HepG2 (cell line): ENCODE measurements at regions not wholly inside any gene's neighbourhood (a gene's known extent, or its start where the extent isn't known, plus 50 kb on each side); places are given as distances from the start of the nearest gene placed in this dataset.

Experiments
- BATF2 ChIP-seq: sonication (generic); formaldehyde crosslinking; IDR thresholded peaks from 2 replicates; pipeline ENCODE4 v1.8.0; 2022; ENCODE audit warnings: mild to moderate bottlenecking, missing genetic modification reagents, moderate library complexity
- BHLHE40 ChIP-seq: IDR thresholded peaks from 2 replicates; pipeline ENCODE4 v1.6.1; 2011; ENCODE audit warnings: low read length, improper control_type of control experiment
- MAFF ChIP-seq: IDR thresholded peaks from 2 replicates; pipeline ENCODE4 v1.6.1; 2011; ENCODE audit warnings: low read depth, low read length, improper control_type of control experiment
- MBD4 ChIP-seq: IDR thresholded peaks from 2 replicates; pipeline ENCODE4 v1.6.1; 2012; ENCODE audit warnings: low read length, inconsistent platforms, borderline replicate concordance
- PCBP1 ChIP-seq: fragments of 200-400 bp; formaldehyde crosslinking; IDR thresholded peaks from 2 replicates; pipeline ENCODE4 v1.6.1; 2017; ENCODE audit warnings: mild to moderate bottlenecking, low read depth, low read length, borderline replicate concordance
- POGZ ChIP-seq: sonication (generic); formaldehyde crosslinking; IDR thresholded peaks from 2 replicates; pipeline ENCODE4 v1.4.0; 2020; ENCODE audit warnings: mild to moderate bottlenecking, missing genetic modification reagents
- ZFAT ChIP-seq: sonication (generic); formaldehyde crosslinking; conservative IDR thresholded peaks from 2 replicates; pipeline ENCODE4 v1.8.1; 2023; ENCODE audit warnings: missing genetic modification reagents, inconsistent platforms
- ZNF326 ChIP-seq: sonication (generic); formaldehyde crosslinking; IDR thresholded peaks from 2 replicates; pipeline ENCODE4 v1.4.0; 2020; ENCODE audit warnings: missing genetic modification reagents, borderline replicate concordance
- ZNF414 ChIP-seq: sonication (generic); formaldehyde crosslinking; IDR thresholded peaks from 2 replicates; pipeline ENCODE4 v1.5.0; 2020; ENCODE audit warnings: missing genetic modification reagents
- ZNF775 ChIP-seq: sonication (generic); formaldehyde crosslinking; IDR thresholded peaks from 2 replicates; pipeline ENCODE4 v1.4.0; 2020; ENCODE audit warnings: missing genetic modification reagents, mild to moderate bottlenecking, moderate library complexity, borderline replicate concordance
- ZNF790 ChIP-seq: sonication (generic); formaldehyde crosslinking; IDR thresholded peaks from 2 replicates; pipeline ENCODE4 v1.8.0; 2022; ENCODE audit warnings: missing genetic modification reagents, mild to moderate bottlenecking, borderline replicate concordance
- TF ChIP-seq, protein P1 (sequence below): sonication (generic); formaldehyde crosslinking; IDR thresholded peaks from 2 replicates; pipeline ENCODE4 v1.5.0; 2020; ENCODE audit warnings: mild to moderate bottlenecking, missing genetic modification reagents
- TF ChIP-seq, protein P2 (sequence below): sonication (generic); formaldehyde crosslinking; conservative IDR thresholded peaks from 2 replicates; pipeline ENCODE4 v1.5.0; 2020; ENCODE audit warnings: missing genetic modification reagents
- TF ChIP-seq, protein P3 (sequence below): sonication (generic); formaldehyde crosslinking; IDR thresholded peaks from 2 replicates; pipeline ENCODE4 v1.4.0; 2020; ENCODE audit warnings: mild to moderate bottlenecking, missing genetic modification reagents
- TF ChIP-seq, protein P4 (sequence below): IDR thresholded peaks from 2 replicates; pipeline ENCODE4 v1.6.1; 2016
- TF ChIP-seq, protein P5 (sequence below): sonication (generic); formaldehyde crosslinking; IDR thresholded peaks from 2 replicates; pipeline ENCODE4 v1.4.0; 2020; ENCODE audit warnings: missing genetic modification reagents
- TF ChIP-seq, protein P6 (sequence below): sonication (generic); formaldehyde crosslinking; IDR thresholded peaks from 2 replicates; pipeline ENCODE4 v1.9.0; 2021; ENCODE audit warnings: missing genetic modification reagents, borderline replicate concordance

DNA sequence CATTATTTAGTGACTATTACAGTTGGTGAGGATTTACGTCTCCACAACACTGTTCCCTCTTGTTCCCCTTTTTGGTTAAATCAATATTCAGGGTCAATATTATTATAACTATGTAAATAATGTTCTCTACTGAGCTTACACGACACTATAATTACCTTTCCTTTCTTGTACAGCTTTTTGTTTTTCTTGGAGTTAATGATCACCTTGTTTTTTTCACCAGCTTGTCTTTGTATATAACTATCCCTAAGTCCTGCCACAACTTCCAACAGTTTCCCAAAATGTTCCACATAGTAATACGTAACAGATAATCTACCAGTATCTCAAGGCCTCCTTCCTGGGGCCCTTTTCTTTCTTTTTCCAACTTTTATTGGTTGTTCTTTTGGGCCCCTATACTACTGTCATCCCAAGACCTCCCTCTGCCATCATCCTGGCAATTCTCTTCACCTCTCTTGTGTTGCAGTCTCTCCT is 142.0 kb upstream of the SOX4 start (continued):
- TF ChIP-seq, protein P1, sequence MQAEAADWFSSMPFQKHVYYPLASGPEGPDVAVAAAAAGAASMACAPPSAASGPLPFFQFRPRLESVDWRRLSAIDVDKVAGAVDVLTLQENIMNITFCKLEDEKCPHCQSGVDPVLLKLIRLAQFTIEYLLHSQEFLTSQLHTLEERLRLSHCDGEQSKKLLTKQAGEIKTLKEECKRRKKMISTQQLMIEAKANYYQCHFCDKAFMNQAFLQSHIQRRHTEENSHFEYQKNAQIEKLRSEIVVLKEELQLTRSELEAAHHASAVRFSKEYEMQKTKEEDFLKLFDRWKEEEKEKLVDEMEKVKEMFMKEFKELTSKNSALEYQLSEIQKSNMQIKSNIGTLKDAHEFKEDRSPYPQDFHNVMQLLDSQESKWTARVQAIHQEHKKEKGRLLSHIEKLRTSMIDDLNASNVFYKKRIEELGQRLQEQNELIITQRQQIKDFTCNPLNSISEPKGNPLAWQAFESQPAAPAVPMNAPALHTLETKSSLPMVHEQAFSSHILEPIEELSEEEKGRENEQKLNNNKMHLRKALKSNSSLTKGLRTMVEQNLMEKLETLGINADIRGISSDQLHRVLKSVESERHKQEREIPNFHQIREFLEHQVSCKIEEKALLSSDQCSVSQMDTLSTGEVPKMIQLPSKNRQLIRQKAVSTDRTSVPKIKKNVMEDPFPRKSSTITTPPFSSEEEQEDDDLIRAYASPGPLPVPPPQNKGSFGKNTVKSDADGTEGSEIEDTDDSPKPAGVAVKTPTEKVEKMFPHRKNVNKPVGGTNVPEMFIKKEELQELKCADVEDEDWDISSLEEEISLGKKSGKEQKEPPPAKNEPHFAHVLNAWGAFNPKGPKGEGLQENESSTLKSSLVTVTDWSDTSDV (CRISPR knock-in tag): no peak
- TF ChIP-seq PCBP1 (no peak), MAFF (0 out of 2 replicates have a peak, but pooled peaks have one; percentile 3), BATF2 (CRISPR knock-in tag) (no peak), ZNF790 (CRISPR knock-in tag) (no peak), ZNF414 (CRISPR knock-in tag) (no peak), POGZ (CRISPR knock-in tag) (peak; percentile 79), ZFAT (CRISPR knock-in tag) (no peak), ZNF775 (CRISPR knock-in tag) (no peak), BHLHE40 (0 out of 2 replicates have a peak, but pooled peaks have one; percentile 22), ZNF326 (CRISPR knock-in tag) (no peak), MBD4 (peak; percentile 50; the same call in 1 of the 2 replicates)
- TF ChIP-seq, protein P2, sequence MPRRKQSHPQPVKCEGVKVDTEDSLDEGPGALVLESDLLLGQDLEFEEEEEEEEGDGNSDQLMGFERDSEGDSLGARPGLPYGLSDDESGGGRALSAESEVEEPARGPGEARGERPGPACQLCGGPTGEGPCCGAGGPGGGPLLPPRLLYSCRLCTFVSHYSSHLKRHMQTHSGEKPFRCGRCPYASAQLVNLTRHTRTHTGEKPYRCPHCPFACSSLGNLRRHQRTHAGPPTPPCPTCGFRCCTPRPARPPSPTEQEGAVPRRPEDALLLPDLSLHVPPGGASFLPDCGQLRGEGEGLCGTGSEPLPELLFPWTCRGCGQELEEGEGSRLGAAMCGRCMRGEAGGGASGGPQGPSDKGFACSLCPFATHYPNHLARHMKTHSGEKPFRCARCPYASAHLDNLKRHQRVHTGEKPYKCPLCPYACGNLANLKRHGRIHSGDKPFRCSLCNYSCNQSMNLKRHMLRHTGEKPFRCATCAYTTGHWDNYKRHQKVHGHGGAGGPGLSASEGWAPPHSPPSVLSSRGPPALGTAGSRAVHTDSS (CRISPR knock-in tag): no peak
- TF ChIP-seq, protein P3, sequence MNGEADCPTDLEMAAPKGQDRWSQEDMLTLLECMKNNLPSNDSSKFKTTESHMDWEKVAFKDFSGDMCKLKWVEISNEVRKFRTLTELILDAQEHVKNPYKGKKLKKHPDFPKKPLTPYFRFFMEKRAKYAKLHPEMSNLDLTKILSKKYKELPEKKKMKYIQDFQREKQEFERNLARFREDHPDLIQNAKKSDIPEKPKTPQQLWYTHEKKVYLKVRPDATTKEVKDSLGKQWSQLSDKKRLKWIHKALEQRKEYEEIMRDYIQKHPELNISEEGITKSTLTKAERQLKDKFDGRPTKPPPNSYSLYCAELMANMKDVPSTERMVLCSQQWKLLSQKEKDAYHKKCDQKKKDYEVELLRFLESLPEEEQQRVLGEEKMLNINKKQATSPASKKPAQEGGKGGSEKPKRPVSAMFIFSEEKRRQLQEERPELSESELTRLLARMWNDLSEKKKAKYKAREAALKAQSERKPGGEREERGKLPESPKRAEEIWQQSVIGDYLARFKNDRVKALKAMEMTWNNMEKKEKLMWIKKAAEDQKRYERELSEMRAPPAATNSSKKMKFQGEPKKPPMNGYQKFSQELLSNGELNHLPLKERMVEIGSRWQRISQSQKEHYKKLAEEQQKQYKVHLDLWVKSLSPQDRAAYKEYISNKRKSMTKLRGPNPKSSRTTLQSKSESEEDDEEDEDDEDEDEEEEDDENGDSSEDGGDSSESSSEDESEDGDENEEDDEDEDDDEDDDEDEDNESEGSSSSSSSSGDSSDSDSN (CRISPR knock-in tag): no peak
- TF ChIP-seq, protein P4, sequence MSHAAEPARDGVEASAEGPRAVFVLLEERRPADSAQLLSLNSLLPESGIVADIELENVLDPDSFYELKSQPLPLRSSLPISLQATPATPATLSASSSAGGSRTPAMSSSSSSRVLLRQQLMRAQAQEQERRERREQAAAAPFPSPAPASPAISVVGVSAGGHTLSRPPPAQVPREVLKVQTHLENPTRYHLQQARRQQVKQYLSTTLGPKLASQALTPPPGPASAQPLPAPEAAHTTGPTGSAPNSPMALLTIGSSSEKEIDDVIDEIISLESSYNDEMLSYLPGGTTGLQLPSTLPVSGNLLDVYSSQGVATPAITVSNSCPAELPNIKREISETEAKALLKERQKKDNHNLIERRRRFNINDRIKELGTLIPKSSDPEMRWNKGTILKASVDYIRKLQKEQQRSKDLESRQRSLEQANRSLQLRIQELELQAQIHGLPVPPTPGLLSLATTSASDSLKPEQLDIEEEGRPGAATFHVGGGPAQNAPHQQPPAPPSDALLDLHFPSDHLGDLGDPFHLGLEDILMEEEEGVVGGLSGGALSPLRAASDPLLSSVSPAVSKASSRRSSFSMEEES (CRISPR knock-in tag): peak; percentile 64; the same call in 1 of the 2 replicates
- TF ChIP-seq, protein P5, sequence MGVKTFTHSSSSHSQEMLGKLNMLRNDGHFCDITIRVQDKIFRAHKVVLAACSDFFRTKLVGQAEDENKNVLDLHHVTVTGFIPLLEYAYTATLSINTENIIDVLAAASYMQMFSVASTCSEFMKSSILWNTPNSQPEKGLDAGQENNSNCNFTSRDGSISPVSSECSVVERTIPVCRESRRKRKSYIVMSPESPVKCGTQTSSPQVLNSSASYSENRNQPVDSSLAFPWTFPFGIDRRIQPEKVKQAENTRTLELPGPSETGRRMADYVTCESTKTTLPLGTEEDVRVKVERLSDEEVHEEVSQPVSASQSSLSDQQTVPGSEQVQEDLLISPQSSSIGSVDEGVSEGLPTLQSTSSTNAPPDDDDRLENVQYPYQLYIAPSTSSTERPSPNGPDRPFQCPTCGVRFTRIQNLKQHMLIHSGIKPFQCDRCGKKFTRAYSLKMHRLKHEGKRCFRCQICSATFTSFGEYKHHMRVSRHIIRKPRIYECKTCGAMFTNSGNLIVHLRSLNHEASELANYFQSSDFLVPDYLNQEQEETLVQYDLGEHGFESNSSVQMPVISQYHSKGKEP: no peak
- TF ChIP-seq, protein P6, sequence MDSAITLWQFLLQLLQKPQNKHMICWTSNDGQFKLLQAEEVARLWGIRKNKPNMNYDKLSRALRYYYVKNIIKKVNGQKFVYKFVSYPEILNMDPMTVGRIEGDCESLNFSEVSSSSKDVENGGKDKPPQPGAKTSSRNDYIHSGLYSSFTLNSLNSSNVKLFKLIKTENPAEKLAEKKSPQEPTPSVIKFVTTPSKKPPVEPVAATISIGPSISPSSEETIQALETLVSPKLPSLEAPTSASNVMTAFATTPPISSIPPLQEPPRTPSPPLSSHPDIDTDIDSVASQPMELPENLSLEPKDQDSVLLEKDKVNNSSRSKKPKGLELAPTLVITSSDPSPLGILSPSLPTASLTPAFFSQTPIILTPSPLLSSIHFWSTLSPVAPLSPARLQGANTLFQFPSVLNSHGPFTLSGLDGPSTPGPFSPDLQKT (CRISPR knock-in tag): no peak
